Fibroblast of skin of back (primary cell): ENCODE measurements at regions not wholly inside any gene's neighbourhood (a gene's known extent, or its start where the extent isn't known, plus 50 kb on each side); places are given as distances from the start of the nearest gene placed in this dataset.
"Not testable (repeated sequence)": the region's sequence is repeated elsewhere in the genome, so short reads cannot be mapped to it uniquely, and the experiment has no call there.

ENCODE experiments used
- DNase-seq: peaks from one replicate; pipeline ENCODE4 v3.0.0-alpha.2; 2013

GRCh38 chr5:36392186-36392585 is 90.5 kb upstream of the RANBP3L start:
- no peak for DNase-seq

GRCh38 chr5:36392818-36393217 is 91.1 kb upstream of the RANBP3L start:
- DNase-seq, result peak; percentile 66

- peak; percentile 13 for DNase-seq
Observed at GRCh38 chr5:36393656-36394428, 92.1 kb upstream of the RANBP3L start.

- DNase-seq, result no peak
Observed at GRCh38 chr5:36395260-36395659, 93.6 kb upstream of the RANBP3L start.

- DNase-seq, result not testable (repeated sequence)
Observed at GRCh38 chr5:36395947-36396346, 94.2 kb upstream of the RANBP3L start.

GRCh38 chr5:36396640-36397039 is 94.9 kb upstream of the RANBP3L start:
- DNase-seq, result peak; percentile 24

- DNase-seq, result peak; percentile 58
Observed at GRCh38 chr5:36397901-36398536, 96.3 kb upstream of the RANBP3L start.

GRCh38 chr5:36402512-36402906 is 100.8 kb upstream of the RANBP3L start:
- no peak for DNase-seq

- DNase-seq, result peak; percentile 94
Observed at GRCh38 chr5:36403632-36404311, 102.1 kb upstream of the RANBP3L start.

GRCh38 chr5:36406023-36406422 is 104.3 kb upstream of the RANBP3L start:
- no peak for DNase-seq

GRCh38 chr5:36407396-36407795 is 105.7 kb upstream of the RANBP3L start:
- peak; percentile 72 for DNase-seq

- not testable (repeated sequence) for DNase-seq
Observed at GRCh38 chr5:36409711-36410110, 108.0 kb upstream of the RANBP3L start.

- DNase-seq, result not testable (repeated sequence)
Observed at GRCh38 chr5:36410672-36411071, 109.0 kb upstream of the RANBP3L start.

- peak; percentile 55 for DNase-seq
Observed at GRCh38 chr5:36414869-36415282, 113.2 kb upstream of the RANBP3L start.

- no peak for DNase-seq
Observed at GRCh38 chr5:36416605-36417004, 114.9 kb upstream of the RANBP3L start.

- DNase-seq, result no peak
Observed at GRCh38 chr5:36417221-36417620, 115.5 kb upstream of the RANBP3L start.

- no peak for DNase-seq
Observed at GRCh38 chr5:36417668-36418067, 116.0 kb upstream of the RANBP3L start.

- no peak for DNase-seq
Observed at GRCh38 chr5:36418152-36418979, 116.7 kb upstream of the RANBP3L start.

GRCh38 chr5:36421256-36421655 is 119.6 kb upstream of the RANBP3L start:
- no peak for DNase-seq

GRCh38 chr5:36422952-36423351 is 121.2 kb upstream of the RANBP3L start:
- peak; percentile 27 for DNase-seq

- no peak for DNase-seq
Observed at GRCh38 chr5:36423578-36424307, 122.0 kb upstream of the RANBP3L start.

- not testable (repeated sequence) for DNase-seq
Observed at GRCh38 chr5:36426070-36426469, 124.4 kb upstream of the RANBP3L start.
